Spleen (tissue), 11 donors: ENCODE measurements at regions not wholly inside any gene's neighbourhood (a gene's known extent, or its start where the extent isn't known, plus 50 kb on each side); places are given as distances from the start of the nearest gene placed in this dataset.

Source experiments
- DNase-seq: peaks from one replicate; pipeline ENCODE4 v3.0.0-alpha.2; 2020
- H3K27ac ChIP-seq, 8 donors: fragments of 200-600 bp; sonication (generic) in 7 of 8; 1 replicate in 4 of 8; 2 replicates in 4 of 8; pipeline versions ENCODE4 v1.5.0 to v1.8.0; 2016 to 2021; ENCODE audit warnings: inconsistent platforms in 4 of 8, mild to moderate bottlenecking in 4 of 8, moderate library complexity in 1 of 8
- H3K27me3 ChIP-seq, 7 donors: fragments of 200-600 bp; sonication (generic) in 6 of 7; replicated peaks in 1 of 7; 1 replicate in 4 of 7; 2 replicates in 3 of 7; pipeline versions ENCODE4 v1.5.0 to v1.8.0; 2016 to 2021; ENCODE audit warnings: inconsistent platforms in 3 of 7, mild to moderate bottlenecking in 1 of 7
- H3K36me3 ChIP-seq, 6 donors: fragments of 200-600 bp; sonication (generic) in 5 of 6; 1 replicate in 4 of 6; 2 replicates in 2 of 6; pipeline versions ENCODE4 v1.5.0 to v1.8.0; 2016 to 2021; ENCODE audit warnings: inconsistent platforms in 2 of 6
- H3K4me1 ChIP-seq, 6 donors: fragments of 200-600 bp; sonication (generic) in 5 of 6; 1 replicate in 3 of 6; 2 replicates in 3 of 6; pipeline versions ENCODE4 v1.5.0 to v1.8.0; 2016 to 2021; ENCODE audit warnings: inconsistent platforms in 3 of 6
- H3K4me3 ChIP-seq, 8 donors: fragments of 200-600 bp; sonication (generic) in 7 of 8; 1 replicate in 4 of 8; 2 replicates in 4 of 8; pipeline versions ENCODE4 v1.5.0 to v1.8.0; 2016 to 2021; ENCODE audit warnings: inconsistent platforms in 4 of 8, mild to moderate bottlenecking in 4 of 8, moderate library complexity in 2 of 8
- H3K9me3 ChIP-seq, 8 donors: fragments of 200-600 bp; sonication (generic) in 7 of 8; 1 replicate in 4 of 8; 2 replicates in 4 of 8; pipeline versions ENCODE4 v1.5.0 to v1.8.0; 2016 to 2021; ENCODE audit warnings: inconsistent platforms in 4 of 8
- CTCF ChIP-seq, 11 experiments: fragments of 200-600 bp in 7 of 11; fragments of 450-650 bp in 4 of 11; sonication (generic) in 4 of 11; IDR thresholded peaks in 8 of 11; conservative IDR thresholded peaks in 3 of 11; 1 replicate in 7 of 11; 2 replicates in 4 of 11; pipeline versions ENCODE4 v1.4.0 to v1.8.0; 2016 to 2021; ENCODE audit warnings: antibody characterized with exemption in 11 of 11, inconsistent platforms in 4 of 11, mild to moderate bottlenecking in 1 of 11
- POLR2A ChIP-seq, 3 donors: fragments of 450-650 bp; IDR thresholded peaks; one replicate each; pipeline ENCODE4 v1.5.1; 2017; ENCODE audit warnings: antibody characterized with exemption in 3 of 3, mild to moderate bottlenecking in 1 of 3
- POLR2AphosphoS5 ChIP-seq, 3 donors: sonication (generic); formaldehyde crosslinking; IDR thresholded peaks; one replicate each; pipeline ENCODE4 v1.5.1; 2017; ENCODE audit warnings: antibody characterized with exemption in 3 of 3
- WGBS, 5 donors: extraction: QIAGEN DNeasy Blood & Tissue Kit in 3 of 5; methylation state at CpG; one replicate each; pipeline versions ENCODE4 v1.1.5 to v1.1.7; 2013 to 2018; 5-methylcytosine and 5-hydroxymethylcytosine counted together
- intact Hi-C: fragments of 100-400 bp; cut with DNase I; formaldehyde crosslinking; loops from one replicate; pipeline ENCODE4 v1.15.0; 2023; ENCODE audit warnings: low total_unique reads
- donor health status: healthy with polysubstance abuse.
- donor health status: DM: no; HTN: no; CAD: no; lungs with moderate emphysema.
- donor health status: DM: no; HTN: no; CAD: no.
- donor health status: Bipolar disorder and iron deficiency.
- donor health status: healthy.
- donor health status: DM: no; HTN: no; CAD: no.
- donor health status: DM: yes; HTN: yes; CAD: no.

- Histone ChIP-seq H3K36me3 (no peaks in the 10 kb centered on the region), H3K27me3 (peaks cover 0 to 13% (median 0%) of the 10 kb centered on the region in 7 donors), H3K27ac (no peak overlapping the region), H3K4me1 (no peaks in the 10 kb centered on the region), H3K4me3 (no peak overlapping the region), H3K9me3 (no peaks in the 10 kb centered on the region)
- WGBS, 5 donors: 88 to 94% (median 90%) methylated on average over 4 of the region's 4 CpGs
- TF ChIP-seq POLR2AphosphoS5 (IDR thresholded peaks at IDR 0.05) (no peak), POLR2A (IDR thresholded peaks at IDR 0.05) (no peak), CTCF (IDR thresholded peaks at IDR 0.05 in 8 of 11, conservative IDR thresholded peaks at IDR 0.05 in 3 of 11) (no peak)
- DNase-seq: no peak
- intact Hi-C loops: no loop called here
Observed at GRCh38 chr12:19026034-19026433, 103.5 kb upstream of the PLEKHA5 start.

DNA sequence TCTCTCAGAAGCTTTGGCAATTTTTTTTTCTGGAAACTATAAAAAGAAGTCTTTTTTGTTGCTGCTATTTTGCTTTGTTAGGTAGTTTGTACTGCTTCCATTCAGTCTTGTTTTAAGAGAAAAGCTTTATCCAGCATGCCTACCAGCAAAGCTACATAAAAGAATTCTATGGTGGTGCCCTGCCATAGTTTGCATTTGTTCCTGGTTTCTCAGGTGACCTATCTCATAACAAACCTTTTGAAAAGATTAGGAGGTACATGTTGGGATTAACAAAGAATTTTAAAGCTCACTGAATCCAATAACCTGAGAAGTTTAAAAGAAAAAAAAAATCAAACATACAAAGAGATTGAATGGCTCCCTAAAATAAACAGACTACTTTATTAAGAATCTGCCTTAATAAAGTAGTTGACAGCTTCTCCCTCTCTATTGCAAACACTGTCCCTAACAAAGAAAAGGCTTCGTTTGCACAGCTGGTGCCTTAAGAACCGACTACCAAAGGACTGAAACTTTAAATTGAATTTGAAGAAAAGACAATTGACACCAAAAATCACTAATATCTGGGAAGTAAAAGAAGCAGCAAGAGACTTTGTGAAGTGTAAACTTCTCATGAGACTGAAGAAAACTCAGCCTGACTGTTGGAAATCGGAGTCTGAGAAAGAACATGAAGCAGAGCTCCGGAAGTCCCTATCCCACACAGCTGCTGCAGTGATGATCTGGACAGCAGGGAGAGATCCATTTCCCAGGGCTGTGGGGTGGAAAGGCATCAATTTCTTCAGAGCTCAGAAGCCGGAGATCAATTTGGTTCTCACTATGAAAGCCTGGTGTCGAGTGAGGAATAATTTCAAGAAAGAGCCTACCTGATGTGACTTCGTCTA, 102.7 kb upstream of the PLEKHA5 start:
- Histone ChIP-seq H3K9me3 (peaks cover 0 to 4% (median under 1%) of the 10 kb centered on the region in 8 donors), H3K36me3 (no peaks in the 10 kb centered on the region), H3K4me1 (no peaks in the 10 kb centered on the region), H3K27me3 (peaks cover 0 to 13% (median 0%) of the 10 kb centered on the region in 7 donors), H3K27ac (no peak overlapping the region), H3K4me3 (no peak overlapping the region)
- no peak for TF ChIP-seq POLR2A (IDR thresholded peaks at IDR 0.05)
- TF ChIP-seq POLR2AphosphoS5 (IDR thresholded peaks at IDR 0.05): no peak
- no peak for TF ChIP-seq CTCF (IDR thresholded peaks at IDR 0.05 in 8 of 11, conservative IDR thresholded peaks at IDR 0.05 in 3 of 11)
- 82 to 89% (median 85%) methylated on average over 7 of the region's 7 CpGs for WGBS, 5 donors
- intact Hi-C loops: no loop called here
- no peak for DNase-seq

- WGBS, 5 donors: 73 to 87% (median 76%) methylated on average over 4 of the region's 4 CpGs
- H3K4me1 ChIP-seq: no peaks in the 10 kb centered on the region
- H3K36me3 ChIP-seq: no peaks in the 10 kb centered on the region
- TF ChIP-seq POLR2A (IDR thresholded peaks at IDR 0.05) (no peak), CTCF (IDR thresholded peaks at IDR 0.05 in 8 of 11, conservative IDR thresholded peaks at IDR 0.05 in 3 of 11) (no peak), POLR2AphosphoS5 (IDR thresholded peaks at IDR 0.05) (no peak)
- peaks cover 0 to 13% (median 0%) of the 10 kb centered on the region in 7 donors for H3K27me3 ChIP-seq
- H3K4me3 ChIP-seq: no peak overlapping the region
- H3K9me3 ChIP-seq: peaks cover 0 to 22% (median 13%) of the 10 kb centered on the region in 8 donors
- no peak overlapping the region for H3K27ac ChIP-seq
- intact Hi-C loops: no loop called here
- DNase-seq: no peak
Observed at GRCh38 chr12:19030180-19030579, 99.4 kb upstream of the PLEKHA5 start.

GRCh38 chr12:19030603-19031002, 98.9 kb upstream of the PLEKHA5 start:
- Histone ChIP-seq H3K4me1 (no peaks in the 10 kb centered on the region), H3K4me3 (no peak overlapping the region), H3K27ac (no peak overlapping the region), H3K27me3 (peaks cover 0 to 13% (median 0%) of the 10 kb centered on the region in 7 donors), H3K9me3 (peaks cover 0 to 22% (median 13%) of the 10 kb centered on the region in 8 donors), H3K36me3 (no peaks in the 10 kb centered on the region)
- no peak for DNase-seq
- TF ChIP-seq CTCF (IDR thresholded peaks at IDR 0.05 in 8 of 11, conservative IDR thresholded peaks at IDR 0.05 in 3 of 11): no peak
- TF ChIP-seq POLR2A (IDR thresholded peaks at IDR 0.05): no peak
- no peak for TF ChIP-seq POLR2AphosphoS5 (IDR thresholded peaks at IDR 0.05)
- intact Hi-C loops: no loop called here
